ENCODE measurements at regions not wholly inside any gene's neighbourhood (a gene's known extent, or its start where the extent isn't known, plus 50 kb on each side); places are given as distances from the start of the nearest gene placed in this dataset.

- Mint-ChIP-seq H3K27me3 (ENCODE audit: low read depth) (no peaks in the 10 kb centered on the region; the same call in 1 of the 2 replicates), H3K36me3 (peaks cover 72% of the 10 kb centered on the region), H3K9me3 (peaks cover 84% of the 10 kb centered on the region), H3K27ac (no peak overlapping the region), H3K4me3 (no peak overlapping the region), H3K4me1 (no peaks in the 10 kb centered on the region)
- no peak for TF ChIP-seq TP53 (CRISPR knock-in tag; IDR thresholded peaks at IDR 0.05)
- TF ChIP-seq ZNF219 (CRISPR knock-in tag; IDR thresholded peaks at IDR 0.05; ENCODE audit: borderline replicate concordance): no peak
- no peak for TF ChIP-seq IRF2 (CRISPR knock-in tag; IDR thresholded peaks at IDR 0.05; ENCODE audit: borderline replicate concordance, low read depth)
- TF ChIP-seq CTCF (IDR thresholded peaks at IDR 0.05): no peak
- TF ChIP-seq EMX1 (CRISPR knock-in tag; IDR thresholded peaks at IDR 0.05): no peak
- no peak for TF ChIP-seq NR2C2 (CRISPR knock-in tag; IDR thresholded peaks at IDR 0.05)
- TF ChIP-seq NR1H2 (CRISPR knock-in tag; IDR thresholded peaks at IDR 0.05): no peak
- TF ChIP-seq JUN (CRISPR knock-in tag; IDR thresholded peaks at IDR 0.05): no peak
- no peak for TF ChIP-seq ERG (CRISPR knock-in tag; IDR thresholded peaks at IDR 0.05)
- TF ChIP-seq, protein P1, sequence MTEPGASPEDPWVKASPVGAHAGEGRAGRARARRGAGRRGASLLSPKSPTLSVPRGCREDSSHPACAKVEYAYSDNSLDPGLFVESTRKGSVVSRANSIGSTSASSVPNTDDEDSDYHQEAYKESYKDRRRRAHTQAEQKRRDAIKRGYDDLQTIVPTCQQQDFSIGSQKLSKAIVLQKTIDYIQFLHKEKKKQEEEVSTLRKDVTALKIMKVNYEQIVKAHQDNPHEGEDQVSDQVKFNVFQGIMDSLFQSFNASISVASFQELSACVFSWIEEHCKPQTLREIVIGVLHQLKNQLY (CRISPR knock-in tag; IDR thresholded peaks at IDR 0.05): no peak
- TF ChIP-seq ZNF671 (CRISPR knock-in tag; IDR thresholded peaks at IDR 0.05): no peak
- TF ChIP-seq MXD4 (CRISPR knock-in tag; IDR thresholded peaks at IDR 0.05; ENCODE audit: borderline replicate concordance): no peak
- TF ChIP-seq FOXJ3 (CRISPR knock-in tag; IDR thresholded peaks at IDR 0.05; ENCODE audit: borderline replicate concordance): no peak
- TF ChIP-seq SOX15 (CRISPR knock-in tag; IDR thresholded peaks at IDR 0.05): no peak
- TF ChIP-seq, protein P2, sequence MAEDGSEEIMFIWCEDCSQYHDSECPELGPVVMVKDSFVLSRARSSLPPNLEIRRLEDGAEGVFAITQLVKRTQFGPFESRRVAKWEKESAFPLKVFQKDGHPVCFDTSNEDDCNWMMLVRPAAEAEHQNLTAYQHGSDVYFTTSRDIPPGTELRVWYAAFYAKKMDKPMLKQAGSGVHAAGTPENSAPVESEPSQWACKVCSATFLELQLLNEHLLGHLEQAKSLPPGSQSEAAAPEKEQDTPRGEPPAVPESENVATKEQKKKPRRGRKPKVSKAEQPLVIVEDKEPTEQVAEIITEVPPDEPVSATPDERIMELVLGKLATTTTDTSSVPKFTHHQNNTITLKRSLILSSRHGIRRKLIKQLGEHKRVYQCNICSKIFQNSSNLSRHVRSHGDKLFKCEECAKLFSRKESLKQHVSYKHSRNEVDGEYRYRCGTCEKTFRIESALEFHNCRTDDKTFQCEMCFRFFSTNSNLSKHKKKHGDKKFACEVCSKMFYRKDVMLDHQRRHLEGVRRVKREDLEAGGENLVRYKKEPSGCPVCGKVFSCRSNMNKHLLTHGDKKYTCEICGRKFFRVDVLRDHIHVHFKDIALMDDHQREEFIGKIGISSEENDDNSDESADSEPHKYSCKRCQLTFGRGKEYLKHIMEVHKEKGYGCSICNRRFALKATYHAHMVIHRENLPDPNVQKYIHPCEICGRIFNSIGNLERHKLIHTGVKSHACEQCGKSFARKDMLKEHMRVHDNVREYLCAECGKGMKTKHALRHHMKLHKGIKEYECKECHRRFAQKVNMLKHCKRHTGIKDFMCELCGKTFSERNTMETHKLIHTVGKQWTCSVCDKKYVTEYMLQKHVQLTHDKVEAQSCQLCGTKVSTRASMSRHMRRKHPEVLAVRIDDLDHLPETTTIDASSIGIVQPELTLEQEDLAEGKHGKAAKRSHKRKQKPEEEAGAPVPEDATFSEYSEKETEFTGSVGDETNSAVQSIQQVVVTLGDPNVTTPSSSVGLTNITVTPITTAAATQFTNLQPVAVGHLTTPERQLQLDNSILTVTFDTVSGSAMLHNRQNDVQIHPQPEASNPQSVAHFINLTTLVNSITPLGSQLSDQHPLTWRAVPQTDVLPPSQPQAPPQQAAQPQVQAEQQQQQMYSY (CRISPR knock-in tag; IDR thresholded peaks at IDR 0.05): no peak
- DNase-seq (ENCODE audit: low spot score): no peak
- ChIA-PET POLR2A (no interaction called here), CTCF (no interaction called here)
- ATAC-seq: no peak
These were observed 126.9 kb upstream of the CHL1 start for GRCh38 chr3:69690-70089.

- ATAC-seq: no peak
- ChIA-PET POLR2A (no interaction called here), CTCF (no interaction called here)
- H3K27me3 Mint-ChIP-seq (ENCODE audit: low read depth): no peaks in the 10 kb centered on the region; the same call in 1 of the 2 replicates
- no peak for DNase-seq (ENCODE audit: low spot score)
- peaks cover 81% of the 10 kb centered on the region for H3K36me3 Mint-ChIP-seq
- no peak overlapping the region for H3K4me3 Mint-ChIP-seq
- H3K9me3 Mint-ChIP-seq: peaks cover 89% of the 10 kb centered on the region
- no peaks in the 10 kb centered on the region for H3K4me1 Mint-ChIP-seq
- H3K27ac Mint-ChIP-seq: no peak overlapping the region
- TF ChIP-seq NR3C1 (CRISPR knock-in tag; conservative IDR thresholded peaks at IDR 0.05; ENCODE audit: low read depth) (no peak), ZNF219 (CRISPR knock-in tag; IDR thresholded peaks at IDR 0.05; ENCODE audit: borderline replicate concordance) (no peak), SMAD3 (CRISPR knock-in tag; IDR thresholded peaks at IDR 0.05; ENCODE audit: borderline replicate concordance) (no peak), NFYB (CRISPR knock-in tag; conservative IDR thresholded peaks at IDR 0.05; ENCODE audit: low read depth) (no peak), ZMAT4 (CRISPR knock-in tag; IDR thresholded peaks at IDR 0.05) (no peak), AR (CRISPR knock-in tag; IDR thresholded peaks at IDR 0.05) (no peak), ZNF416 (CRISPR knock-in tag; IDR thresholded peaks at IDR 0.05) (no peak)
- TF ChIP-seq, protein P3, sequence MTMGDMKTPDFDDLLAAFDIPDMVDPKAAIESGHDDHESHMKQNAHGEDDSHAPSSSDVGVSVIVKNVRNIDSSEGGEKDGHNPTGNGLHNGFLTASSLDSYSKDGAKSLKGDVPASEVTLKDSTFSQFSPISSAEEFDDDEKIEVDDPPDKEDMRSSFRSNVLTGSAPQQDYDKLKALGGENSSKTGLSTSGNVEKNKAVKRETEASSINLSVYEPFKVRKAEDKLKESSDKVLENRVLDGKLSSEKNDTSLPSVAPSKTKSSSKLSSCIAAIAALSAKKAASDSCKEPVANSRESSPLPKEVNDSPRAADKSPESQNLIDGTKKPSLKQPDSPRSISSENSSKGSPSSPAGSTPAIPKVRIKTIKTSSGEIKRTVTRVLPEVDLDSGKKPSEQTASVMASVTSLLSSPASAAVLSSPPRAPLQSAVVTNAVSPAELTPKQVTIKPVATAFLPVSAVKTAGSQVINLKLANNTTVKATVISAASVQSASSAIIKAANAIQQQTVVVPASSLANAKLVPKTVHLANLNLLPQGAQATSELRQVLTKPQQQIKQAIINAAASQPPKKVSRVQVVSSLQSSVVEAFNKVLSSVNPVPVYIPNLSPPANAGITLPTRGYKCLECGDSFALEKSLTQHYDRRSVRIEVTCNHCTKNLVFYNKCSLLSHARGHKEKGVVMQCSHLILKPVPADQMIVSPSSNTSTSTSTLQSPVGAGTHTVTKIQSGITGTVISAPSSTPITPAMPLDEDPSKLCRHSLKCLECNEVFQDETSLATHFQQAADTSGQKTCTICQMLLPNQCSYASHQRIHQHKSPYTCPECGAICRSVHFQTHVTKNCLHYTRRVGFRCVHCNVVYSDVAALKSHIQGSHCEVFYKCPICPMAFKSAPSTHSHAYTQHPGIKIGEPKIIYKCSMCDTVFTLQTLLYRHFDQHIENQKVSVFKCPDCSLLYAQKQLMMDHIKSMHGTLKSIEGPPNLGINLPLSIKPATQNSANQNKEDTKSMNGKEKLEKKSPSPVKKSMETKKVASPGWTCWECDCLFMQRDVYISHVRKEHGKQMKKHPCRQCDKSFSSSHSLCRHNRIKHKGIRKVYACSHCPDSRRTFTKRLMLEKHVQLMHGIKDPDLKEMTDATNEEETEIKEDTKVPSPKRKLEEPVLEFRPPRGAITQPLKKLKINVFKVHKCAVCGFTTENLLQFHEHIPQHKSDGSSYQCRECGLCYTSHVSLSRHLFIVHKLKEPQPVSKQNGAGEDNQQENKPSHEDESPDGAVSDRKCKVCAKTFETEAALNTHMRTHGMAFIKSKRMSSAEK (CRISPR knock-in tag; IDR thresholded peaks at IDR 0.05; ENCODE audit: borderline replicate concordance): no peak
These were observed 123.8 kb upstream of the CHL1 start for GRCh38 chr3:72776-73175.
